Hematopoietic multipotent progenitor cell treated with erythropoietin and hydrocortisone succinate and interleukin-3 and kit ligand, for 15 days (in vitro differentiated cells): ENCODE measurements at regions not wholly inside any gene's neighbourhood (a gene's known extent, or its start where the extent isn't known, plus 50 kb on each side); places are given as distances from the start of the nearest gene placed in this dataset.
"Not testable (repeated sequence)": the region's sequence is repeated elsewhere in the genome, so short reads cannot be mapped to it uniquely, and the experiment has no call there.

Source experiments
- DNase-seq: peaks from one replicate; pipeline ENCODE4 v3.0.0-alpha.2; 2015; ENCODE audit warnings: low spot score

DNA sequence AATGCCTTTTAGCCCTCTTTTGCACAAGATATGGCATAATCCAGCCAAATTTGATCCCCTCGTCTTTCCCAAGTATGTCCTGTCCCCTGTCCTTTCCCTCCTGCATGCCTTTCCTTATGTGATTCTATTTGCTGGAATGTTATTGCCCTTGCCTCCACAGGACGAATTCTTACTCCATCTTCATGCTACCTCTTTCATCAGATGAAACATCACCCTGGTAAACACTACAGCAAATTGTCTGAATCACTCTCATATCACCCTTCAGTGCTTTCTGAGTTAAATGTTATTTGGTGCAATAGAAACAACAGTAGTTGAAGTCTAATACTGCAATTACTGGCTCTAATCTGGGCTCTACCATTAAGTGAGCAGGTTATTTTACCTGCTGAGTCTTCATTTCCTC is 52.2 kb upstream of the FAT1 start:
- no peak for DNase-seq

DNA sequence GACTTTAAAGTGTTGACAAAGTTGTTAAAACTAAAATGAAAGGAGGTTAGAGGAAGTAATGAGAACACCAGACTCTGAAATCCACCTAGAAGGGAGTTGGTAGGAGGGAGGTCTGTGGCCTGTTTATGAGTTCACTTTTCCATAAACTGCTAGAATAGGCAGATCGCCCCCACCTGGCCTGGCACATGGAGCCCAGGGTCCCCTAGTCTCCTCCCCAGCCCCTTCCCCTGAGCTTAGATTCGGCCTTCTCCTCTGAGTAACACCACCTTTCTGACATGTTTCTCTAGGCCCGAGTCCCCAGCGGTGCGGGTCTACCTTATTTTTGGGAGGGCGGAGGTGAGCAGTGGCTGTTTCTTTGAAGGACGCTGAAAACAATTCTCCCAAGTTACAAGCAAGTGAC is 54.5 kb upstream of the FAT1 start:
- DNase-seq = no peak

DNA sequence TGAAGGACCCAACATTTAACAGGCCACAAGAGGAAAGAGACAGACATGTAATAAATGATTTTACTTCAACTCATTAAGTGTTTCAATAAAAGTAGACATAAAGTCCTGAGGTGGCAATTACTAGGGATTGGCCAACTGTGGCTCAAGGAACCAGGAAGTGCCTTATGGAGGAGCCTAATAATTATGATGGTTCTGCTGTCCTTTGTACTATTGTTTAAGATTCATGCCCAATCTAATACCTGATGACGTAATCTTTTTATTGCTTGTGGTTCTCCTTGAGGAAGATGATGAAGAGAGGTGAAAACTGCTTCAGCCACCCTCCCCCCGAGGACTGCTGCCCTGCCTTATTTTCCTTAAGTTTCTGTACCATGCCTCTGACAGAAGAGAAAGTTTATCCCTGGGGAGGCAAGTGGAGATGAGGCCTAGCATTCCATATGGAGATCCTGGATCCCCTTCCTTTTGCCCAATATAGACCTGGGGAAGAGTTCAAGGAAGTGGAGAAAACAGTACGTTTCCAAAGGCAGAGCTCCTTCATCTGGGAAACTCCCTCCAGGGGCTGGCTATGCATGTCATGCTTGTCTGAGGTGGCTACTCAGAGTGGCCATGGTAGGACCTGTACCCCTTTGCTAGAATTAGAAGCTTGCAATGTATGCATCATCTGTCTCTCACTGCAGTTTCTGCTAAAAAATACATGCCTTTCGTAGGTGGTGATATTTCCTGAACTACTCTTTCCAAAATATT is 56.8 kb upstream of the FAT1 start:
- DNase-seq = no peak

DNA sequence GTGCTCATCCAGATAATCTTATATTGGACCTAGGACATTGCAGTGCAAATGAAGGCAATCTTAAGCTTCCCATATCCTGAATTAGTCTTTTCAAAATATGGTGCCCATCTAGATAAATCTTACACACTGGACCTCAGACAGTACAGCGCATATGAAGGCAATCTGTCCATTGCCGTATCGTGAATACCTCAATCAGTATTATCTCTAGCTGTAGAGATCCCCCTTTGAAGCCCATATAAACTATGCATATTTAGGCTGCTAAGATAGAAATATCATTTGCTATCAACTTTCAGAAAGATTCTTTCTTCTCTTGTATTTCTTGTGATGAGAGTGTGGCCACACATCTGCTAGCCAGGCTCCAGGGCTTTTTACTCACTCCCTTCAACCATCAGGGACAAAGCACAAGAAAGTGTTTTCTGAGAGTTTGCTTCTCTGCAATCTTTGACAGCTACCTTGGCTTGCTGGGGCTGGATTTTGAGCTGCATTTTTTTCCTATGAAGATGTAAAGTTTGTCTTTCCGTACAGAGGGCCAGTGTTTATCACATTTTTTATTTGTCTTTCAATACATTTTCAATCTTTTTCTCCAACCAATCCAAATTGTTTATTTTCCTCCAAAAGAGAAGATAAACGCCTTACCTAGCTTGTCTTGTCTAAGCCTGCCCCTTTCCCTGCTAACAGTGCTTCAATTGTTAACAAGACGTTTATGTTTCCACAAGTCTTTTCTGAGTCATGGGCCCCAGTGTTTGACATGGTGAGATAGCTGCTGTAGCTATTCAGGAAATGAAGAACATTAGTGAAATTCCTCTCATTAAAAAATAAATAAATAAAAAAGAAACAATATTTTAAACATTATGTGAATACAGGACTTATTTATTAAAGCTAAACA is 57.6 kb upstream of the FAT1 start:
- DNase-seq = no peak

DNA sequence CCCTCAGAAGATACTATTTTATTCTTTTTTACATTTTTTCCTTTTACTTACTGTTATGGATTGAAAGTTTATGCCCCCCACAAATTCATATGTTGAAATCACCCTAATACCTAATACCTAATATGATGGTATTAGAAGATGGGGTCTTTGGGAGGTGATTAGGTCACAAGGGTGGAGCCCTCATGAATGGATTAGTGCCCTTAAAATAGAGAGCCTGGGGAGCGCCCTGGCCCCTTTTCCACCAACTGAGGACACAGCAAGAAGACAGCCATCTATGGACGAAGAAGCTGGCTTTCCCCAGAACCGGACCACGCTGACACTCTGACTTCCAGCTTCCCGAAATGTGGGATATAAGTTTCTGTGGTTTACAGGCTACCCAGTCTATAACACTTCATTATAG is 58.6 kb upstream of the FAT1 start:
- no peak for DNase-seq

DNA sequence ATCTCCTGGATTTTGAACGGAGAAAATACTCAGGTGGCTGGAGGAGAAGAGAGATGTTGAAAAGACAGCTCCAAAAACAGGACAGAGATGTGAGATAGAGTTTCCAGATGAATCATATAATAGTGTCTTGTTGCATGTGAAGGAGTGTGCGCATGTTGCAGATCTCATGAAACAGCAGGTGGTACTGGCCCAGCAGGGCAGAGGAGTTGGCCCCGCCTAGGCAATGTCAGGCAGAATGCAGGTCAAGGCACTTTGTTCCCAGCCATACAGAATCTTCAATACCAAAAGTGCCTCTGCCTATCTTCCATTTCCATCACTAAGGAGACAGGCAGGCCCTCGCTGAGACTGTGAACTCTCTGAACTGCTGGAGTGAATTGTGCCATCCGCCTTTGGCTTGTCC is 63.9 kb upstream of the FAT1 start:
- no peak for DNase-seq

DNA sequence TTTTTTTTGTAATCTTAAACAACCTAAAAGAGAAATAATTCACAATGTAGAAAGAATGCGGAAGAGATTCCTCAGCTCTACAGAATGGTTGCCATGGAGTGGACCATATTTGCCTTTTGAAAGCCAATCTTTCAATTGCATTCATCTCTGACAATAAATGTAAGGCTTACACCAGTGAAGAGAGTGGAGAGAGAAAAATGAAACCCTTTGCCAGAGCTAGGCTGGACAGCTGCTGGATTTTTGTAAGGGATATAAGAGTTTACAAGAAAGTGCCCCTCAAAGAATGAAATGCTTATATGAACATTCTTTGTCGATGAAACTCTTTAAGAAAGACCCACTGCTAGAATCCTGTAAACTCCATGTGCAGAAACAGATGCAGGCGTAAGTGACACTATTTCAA is 66.0 kb upstream of the FAT1 start:
- DNase-seq = no peak

DNA sequence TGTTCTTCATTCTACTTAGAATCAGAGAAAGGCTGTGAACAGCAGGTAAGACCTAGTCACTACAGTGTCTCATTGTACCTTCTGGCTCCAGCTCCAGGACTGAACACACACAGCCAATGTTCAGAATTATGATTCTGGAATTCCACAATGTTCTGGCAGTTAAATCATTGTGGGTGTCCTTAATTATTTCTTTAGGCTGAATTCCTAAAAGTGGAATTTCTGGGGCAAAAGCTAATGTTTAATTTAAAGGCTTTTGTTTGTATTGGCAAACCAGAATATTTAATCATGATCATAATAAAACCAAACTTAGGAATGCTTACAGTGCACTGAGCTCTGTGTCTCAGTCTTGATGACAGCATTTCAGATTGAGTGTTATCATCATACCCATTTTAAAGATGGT is 67.0 kb upstream of the FAT1 start:
- DNase-seq = no peak

DNA sequence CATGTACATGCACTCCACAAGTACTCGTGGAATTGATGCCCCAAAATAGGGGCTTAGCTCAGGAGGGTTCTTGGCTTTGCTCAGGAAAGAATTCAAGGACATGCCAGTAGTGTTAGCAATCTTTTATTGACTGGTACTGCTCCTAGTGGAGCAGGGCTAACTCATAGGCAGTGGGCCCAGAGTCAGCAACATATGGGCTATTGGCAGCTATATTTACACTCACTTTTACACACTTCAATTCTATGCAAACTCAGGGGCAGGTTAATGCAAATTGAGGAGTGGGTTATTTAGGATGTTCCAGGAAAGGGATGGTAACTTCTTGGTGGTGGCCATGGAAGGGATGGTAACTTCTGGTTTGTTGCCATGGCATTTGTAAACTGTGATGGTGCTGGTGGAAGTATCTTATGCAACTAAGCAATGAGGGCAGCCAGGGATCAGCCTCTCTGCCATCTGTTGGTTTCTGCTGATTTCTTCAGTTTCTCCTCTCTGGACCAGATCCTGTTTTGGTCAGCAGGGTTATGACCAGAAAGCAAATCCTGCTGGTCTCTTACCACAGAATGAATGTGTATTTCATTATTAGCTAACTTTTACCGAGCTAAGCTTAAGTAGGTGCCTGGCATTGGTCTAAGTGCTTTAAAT is 69.2 kb upstream of the FAT1 start:
- no peak for DNase-seq

DNA sequence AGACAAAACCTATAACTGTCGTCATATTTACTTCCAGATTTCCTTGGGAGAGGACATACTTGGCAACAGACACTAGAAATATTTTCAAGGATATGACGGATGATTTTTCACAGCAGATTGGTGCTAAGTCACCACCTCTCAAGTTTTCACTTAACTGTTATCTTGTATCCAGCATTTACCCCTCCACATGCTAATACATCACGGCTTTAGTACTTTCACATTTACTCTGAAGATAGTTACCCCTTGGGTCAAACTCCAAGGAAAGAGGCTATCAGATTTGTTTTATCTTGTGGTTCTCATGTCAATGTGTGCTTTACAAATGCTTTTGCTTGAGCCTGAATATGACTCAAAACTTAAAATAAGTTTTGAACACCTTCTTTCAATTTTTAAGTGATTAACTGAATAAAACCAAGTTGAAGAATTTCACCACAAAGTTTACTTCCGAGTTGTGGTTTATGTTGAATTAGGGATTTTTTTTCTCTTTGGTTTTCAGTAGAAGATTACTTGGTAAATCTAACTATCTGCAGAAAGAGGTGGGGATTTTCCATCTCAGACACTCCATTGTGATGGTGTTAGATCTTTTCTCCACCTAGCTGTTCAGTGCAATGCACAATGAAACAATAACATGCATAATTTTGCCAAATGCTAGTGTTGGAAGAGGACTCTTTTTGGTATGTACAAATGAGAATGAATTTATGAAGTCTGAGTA is 75.4 kb upstream of the FAT1 start:
- DNase-seq = no peak

DNA sequence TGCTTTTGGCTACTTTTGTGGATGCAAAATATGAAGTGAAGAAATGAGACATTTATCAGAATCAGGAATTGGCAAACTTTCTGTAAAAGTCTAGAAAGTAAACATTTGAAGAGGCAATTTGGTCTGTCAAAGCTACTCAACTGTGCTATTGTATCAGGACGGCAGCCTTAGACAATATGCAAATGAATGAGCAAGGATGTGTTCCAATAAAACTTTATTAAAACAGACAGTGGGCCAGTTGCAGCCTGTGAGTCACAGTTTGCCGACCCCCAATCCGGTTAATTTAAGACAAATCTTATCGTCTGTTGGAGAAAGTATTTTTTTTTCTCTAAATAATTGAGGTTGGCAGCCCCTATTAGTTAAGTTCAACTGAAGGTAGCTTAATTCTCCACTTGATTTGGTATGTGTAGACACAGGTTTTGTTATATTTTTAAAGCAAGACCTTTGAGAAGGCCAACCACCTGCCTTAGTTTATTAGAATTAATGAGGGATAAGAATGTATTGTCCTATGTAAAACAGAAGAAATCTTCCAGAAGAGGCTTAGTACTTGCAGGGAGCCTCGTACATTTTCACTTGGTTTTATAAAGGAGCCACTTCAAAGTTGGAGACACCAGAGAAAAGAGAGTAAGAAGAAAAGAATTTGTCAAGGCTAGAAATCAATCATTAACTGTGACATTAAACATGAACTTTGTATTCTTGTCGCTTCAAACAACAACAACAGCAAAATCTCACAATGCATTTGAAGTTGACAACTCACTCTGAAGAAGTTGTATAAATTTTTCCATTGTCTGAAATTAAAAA is 81.6 kb upstream of the FAT1 start:
- no peak for DNase-seq

DNA sequence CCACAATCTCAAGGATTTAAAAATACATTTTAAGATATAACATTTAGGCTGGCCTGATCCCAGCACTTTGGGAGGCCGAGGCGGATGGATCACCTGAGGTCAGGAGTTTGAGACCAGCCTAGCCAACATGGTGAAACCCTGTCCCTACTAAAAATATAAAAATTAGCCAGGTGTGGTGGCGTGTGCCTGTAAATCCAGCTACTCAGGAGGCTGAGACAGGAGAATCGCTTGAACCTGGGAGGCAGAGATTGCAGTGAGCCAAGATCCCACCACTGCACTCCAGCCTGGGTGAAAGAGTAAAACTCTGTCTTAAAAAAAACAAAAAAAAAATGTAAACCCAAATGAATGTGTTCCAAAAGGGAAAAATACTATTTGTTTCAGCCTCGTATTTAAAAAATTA is 82.3 kb upstream of the FAT1 start:
- DNase-seq = not testable (repeated sequence)

DNA sequence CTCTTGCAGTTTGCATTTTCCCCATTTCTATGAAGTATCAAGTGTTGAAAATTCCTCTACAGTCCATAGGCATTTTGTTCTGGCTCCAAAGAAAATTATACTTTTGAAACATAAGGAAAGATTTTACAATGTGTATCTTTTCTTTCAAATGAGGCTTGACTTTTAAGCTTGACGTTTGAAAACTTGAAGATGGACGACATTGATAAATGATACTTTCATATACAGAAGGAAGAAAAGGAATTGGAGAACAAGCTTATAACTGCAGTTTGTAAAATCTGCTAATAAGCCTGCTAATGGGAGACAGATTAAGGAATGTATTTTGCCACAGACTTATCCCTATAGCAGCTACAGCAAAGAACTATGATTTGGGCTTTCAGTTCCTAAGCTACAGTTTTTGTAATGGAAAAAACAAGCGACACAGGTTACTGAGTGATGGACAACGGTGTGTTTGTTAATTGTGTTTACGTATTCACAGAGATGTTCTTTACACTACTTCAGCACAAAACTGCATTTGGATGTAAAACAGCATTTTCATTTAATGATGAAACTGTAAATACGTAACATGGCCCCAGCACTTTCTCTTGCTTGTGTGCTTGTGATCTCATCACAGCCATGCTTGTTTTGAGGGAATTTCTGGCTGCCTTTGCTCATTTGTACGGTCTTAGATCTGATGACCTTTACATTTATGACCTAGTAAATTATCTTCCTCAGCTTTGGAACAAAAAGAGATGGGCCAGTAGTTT is 83.2 kb upstream of the FAT1 start:
- no peak for DNase-seq

DNA sequence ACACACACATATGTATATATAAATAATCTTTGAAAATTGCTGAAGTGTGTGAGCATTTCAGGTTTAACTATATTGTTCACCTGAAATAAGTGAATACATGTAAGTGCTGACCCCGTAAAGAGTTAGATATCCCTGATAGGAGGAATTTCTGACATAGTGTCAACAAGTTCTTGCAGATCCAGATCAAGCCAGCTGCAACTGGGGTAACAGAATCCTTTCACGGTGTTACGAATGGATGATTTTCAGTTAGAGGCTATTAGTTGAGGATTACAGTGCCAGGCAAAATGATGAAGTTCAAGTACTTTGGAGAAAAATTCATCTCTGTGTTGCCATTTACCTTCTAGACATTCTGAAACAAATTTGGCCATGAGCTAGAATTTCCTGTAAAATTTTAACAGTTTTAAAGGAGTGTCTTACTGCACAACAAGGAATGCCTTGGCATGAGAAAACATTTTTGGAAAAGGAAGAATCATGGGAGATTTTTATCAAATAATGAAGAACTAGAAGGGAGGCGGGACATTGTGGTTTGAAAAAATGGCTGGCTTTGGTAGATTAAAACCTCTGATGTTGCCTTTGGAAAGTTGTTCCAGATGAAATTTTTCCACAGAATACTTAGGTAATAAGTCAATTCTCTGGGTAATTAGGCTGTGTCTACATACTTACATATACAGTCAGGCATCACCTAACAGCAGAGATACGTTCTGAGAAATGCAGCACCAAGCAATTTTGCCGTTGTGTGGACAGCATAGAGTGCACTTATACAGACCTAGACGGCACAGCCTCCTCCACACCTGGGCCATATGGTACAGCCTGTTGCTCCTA is 84.4 kb upstream of the FAT1 start:
- no peak for DNase-seq

DNA sequence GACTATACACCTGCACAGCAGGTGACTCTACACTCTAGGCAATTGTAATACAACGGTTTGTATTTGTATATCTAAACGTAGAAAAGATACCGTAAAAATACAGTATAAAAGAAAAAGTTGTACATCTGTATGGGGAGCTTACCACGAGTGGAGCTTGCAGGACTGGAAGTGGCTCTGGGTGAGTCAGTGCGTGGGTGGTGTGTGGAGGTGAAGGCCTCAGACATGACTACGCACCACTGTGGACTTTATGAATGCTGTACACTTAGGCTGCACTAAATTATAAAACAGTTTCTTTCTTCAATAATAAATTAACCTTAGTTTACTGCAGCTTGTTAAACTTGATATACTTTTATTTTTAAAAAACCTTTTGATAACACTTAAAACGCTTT is 85.0 kb upstream of the FAT1 start:
- no peak for DNase-seq

DNA sequence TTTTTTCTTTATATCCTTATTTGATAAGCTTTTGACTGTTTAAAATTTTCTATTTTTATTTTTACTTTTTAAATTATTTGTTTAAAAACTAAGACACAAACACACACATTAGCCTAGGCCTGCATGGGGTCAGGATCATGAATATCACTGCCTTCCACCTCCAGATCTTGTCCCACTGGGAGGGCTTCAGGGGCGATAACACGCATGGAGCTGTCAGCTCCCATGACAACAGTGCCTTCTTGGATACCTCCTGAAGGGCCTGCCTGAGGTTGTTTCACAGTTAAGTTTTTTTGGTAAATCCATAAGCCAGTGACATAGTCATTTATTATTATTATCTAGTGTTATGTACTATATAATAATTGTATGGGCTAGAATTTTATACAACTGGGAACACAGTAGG is 85.4 kb upstream of the FAT1 start:
- no peak for DNase-seq

DNA sequence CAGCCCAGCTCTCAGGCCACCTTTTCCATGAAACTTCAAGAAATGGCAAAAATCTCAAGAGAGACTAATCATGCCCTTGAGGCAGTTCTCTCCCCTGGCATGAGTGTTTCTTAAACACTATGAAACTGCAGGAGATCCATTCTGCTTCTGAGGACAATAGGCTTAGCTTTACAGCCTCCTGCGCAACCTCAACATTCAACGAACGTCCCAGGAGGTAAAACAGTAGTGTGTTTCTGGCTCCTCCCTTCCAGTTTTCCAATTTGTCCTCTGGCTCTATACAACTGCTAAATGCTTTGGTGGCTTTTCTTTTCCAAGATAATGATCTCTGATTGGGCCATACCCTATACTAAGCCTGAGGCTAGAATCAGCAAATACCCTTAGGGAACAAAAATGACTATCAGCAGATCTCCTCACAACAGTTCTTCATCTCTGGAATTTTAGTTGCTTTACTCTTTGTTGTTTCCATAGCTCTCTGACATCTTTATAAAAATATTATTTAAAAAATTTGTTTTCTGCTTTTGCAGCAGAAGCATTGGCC is 87.0 kb upstream of the FAT1 start:
- no peak for DNase-seq

DNA sequence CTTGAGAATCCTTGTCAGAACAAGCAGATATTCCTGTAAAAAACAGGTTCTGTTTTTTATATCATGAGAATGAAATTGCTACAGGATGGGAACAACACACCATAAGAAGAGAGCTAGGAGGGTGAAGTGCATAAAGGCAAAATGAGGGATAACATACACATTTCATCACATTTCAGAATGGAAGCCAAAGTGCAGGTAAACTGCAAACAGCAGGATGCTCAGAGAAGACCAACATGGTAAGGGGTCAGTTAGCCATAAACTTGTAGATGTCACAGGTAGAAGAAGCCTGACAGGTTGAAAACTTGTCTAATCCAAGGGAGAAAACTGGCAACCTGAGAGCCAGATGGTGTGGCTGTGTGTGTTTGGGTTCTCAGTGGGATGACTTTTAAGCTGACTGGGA is 88.9 kb upstream of the FAT1 start:
- DNase-seq = no peak

DNA sequence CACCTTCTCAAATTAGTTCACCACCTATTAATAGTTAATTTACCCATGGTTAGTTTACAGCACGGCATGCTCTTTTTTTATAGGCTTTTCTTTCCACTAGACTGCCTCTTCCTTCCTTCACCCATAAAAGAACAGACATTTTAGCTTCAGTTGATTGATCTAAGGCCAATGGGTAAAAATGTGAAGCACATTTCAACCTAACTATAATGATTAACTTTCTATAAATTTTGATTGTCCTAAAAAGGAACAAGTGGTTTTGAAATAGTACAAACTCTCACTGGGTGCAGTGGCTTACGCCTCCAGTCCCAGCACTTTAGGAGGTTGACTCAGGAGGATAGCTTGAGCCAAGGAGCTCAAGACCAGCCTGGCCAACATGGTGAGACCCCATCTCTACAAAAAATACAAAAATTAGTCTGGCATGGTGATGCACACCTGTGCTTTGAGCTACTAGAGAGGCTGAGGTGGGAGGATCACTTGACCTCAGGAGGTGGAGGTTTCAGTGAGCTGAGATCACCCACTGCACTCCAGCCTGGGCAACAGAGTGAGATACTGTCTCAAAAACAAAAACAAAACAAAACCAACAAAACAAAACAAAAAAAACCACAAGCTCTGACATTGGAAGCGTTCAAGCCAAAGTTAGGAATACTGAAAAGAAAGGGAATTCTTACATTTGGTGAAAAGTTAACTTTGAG is 89.9 kb upstream of the FAT1 start:
- no peak for DNase-seq
